ENCODE measurements at regions not wholly inside any gene's neighbourhood (a gene's known extent, or its start where the extent isn't known, plus 50 kb on each side); places are given as distances from the start of the nearest gene placed in this dataset.

- no peaks in the 10 kb centered on the region for H3K4me1 ChIP-seq (ENCODE audit: insufficient read depth)
- H3K79me2 ChIP-seq (ENCODE audit: insufficient read depth): no peaks in the 10 kb centered on the region
- no peaks in the 10 kb centered on the region for H3F3A ChIP-seq (ENCODE audit: insufficient read depth)
- no peaks in the 10 kb centered on the region for H3K9me2 ChIP-seq (ENCODE audit: insufficient read depth)
- H3K4me2 ChIP-seq (ENCODE audit: unreplicated experiment): no peak overlapping the region
- no peak overlapping the region for H3K4me3 ChIP-seq
- no peaks in the 10 kb centered on the region for H3K27me3 ChIP-seq (replicated peaks; ENCODE audit: insufficient read depth)
- no peak for DNase-seq
- no peak for TF ChIP-seq EZH2 (IDR thresholded peaks at IDR 0.05; ENCODE audit: insufficient read depth, poor library complexity, severe bottlenecking)
- no peak for TF ChIP-seq EZH2phosphoT487 (IDR thresholded peaks at IDR 0.05; ENCODE audit: insufficient read depth, low read depth)
- no peaks in the 10 kb centered on the region for H3K9me3 ChIP-seq (ENCODE audit: low read depth)
- no peak overlapping the region for H3K27ac ChIP-seq
- H3K36me3 ChIP-seq (ENCODE audit: low read depth): no peaks in the 10 kb centered on the region
- no peak overlapping the region for H3K9ac ChIP-seq
- no peaks in the 10 kb centered on the region for H4K20me1 ChIP-seq (ENCODE audit: insufficient read depth)
- 65 to 68% methylated on average over 7 of the region's 7 CpGs for WGBS, 2 experiments (ENCODE audit: low coverage in 1 of 2, low lambda C conversion rate in 2 of 2, missing lambda C conversion rate in 2 of 2)
- no peak overlapping the region for H2AFZ ChIP-seq
- in situ Hi-C loops (cut with MboI): no loop called here
These were observed 289.5 kb upstream of the CDYL start for GRCh38 chr6:4486568-4487315.

- no peaks in the 10 kb centered on the region for H3F3A ChIP-seq (ENCODE audit: insufficient read depth)
- in situ Hi-C loops (cut with MboI): no loop called here
- H3K27me3 ChIP-seq (replicated peaks; ENCODE audit: insufficient read depth): no peaks in the 10 kb centered on the region
- H3K9me3 ChIP-seq (ENCODE audit: low read depth): no peaks in the 10 kb centered on the region
- TF ChIP-seq EZH2 (IDR thresholded peaks at IDR 0.05; ENCODE audit: insufficient read depth, poor library complexity, severe bottlenecking) (no peak), EZH2phosphoT487 (IDR thresholded peaks at IDR 0.05; ENCODE audit: insufficient read depth, low read depth) (no peak)
- no peak overlapping the region for H2AFZ ChIP-seq
- no peak overlapping the region for H3K4me3 ChIP-seq
- H3K4me2 ChIP-seq (ENCODE audit: unreplicated experiment): no peak overlapping the region
- 56 to 60% methylated on average over 5 of the region's 5 CpGs for WGBS, 2 experiments (ENCODE audit: low coverage in 1 of 2, low lambda C conversion rate in 2 of 2, missing lambda C conversion rate in 2 of 2)
- DNase-seq: no peak
- no peaks in the 10 kb centered on the region for H3K9me2 ChIP-seq (ENCODE audit: insufficient read depth)
- H3K4me1 ChIP-seq (ENCODE audit: insufficient read depth): no peaks in the 10 kb centered on the region
- no peaks in the 10 kb centered on the region for H3K79me2 ChIP-seq (ENCODE audit: insufficient read depth)
- H3K36me3 ChIP-seq (ENCODE audit: low read depth): no peaks in the 10 kb centered on the region
- no peak overlapping the region for H3K27ac ChIP-seq
- H4K20me1 ChIP-seq (ENCODE audit: insufficient read depth): no peaks in the 10 kb centered on the region
- no peak overlapping the region for H3K9ac ChIP-seq
These were observed 290.5 kb upstream of the CDYL start for GRCh38 chr6:4485735-4486134.

- Histone ChIP-seq H3K9me2 (ENCODE audit: insufficient read depth) (no peaks in the 10 kb centered on the region), H3F3A (ENCODE audit: insufficient read depth) (no peaks in the 10 kb centered on the region), H3K27me3 (replicated peaks; ENCODE audit: insufficient read depth) (no peaks in the 10 kb centered on the region), H3K79me2 (ENCODE audit: insufficient read depth) (no peaks in the 10 kb centered on the region), H3K4me3 (no peak overlapping the region), H3K36me3 (ENCODE audit: low read depth) (no peaks in the 10 kb centered on the region), H3K9me3 (ENCODE audit: low read depth) (no peaks in the 10 kb centered on the region), H3K9ac (no peak overlapping the region), H2AFZ (no peak overlapping the region), H3K4me1 (ENCODE audit: insufficient read depth) (no peaks in the 10 kb centered on the region), H3K27ac (no peak overlapping the region), H3K4me2 (ENCODE audit: unreplicated experiment) (no peak overlapping the region), H4K20me1 (ENCODE audit: insufficient read depth) (no peaks in the 10 kb centered on the region)
- TF ChIP-seq EZH2phosphoT487 (IDR thresholded peaks at IDR 0.05; ENCODE audit: insufficient read depth, low read depth) (no peak), EZH2 (IDR thresholded peaks at IDR 0.05; ENCODE audit: insufficient read depth, poor library complexity, severe bottlenecking) (no peak)
- no peak for DNase-seq
- 90 to 92% methylated on average over 17 to 29 of the region's 29 CpGs for WGBS, 2 experiments (ENCODE audit: low coverage in 1 of 2, low lambda C conversion rate in 2 of 2, missing lambda C conversion rate in 2 of 2)
- in situ Hi-C loops (cut with MboI): no loop called here
These were observed 293.7 kb upstream of the CDYL start for GRCh38 chr6:4482461-4482860.

GRCh38 chr6:4480788-4481735, 295.1 kb upstream of the CDYL start:
- Histone ChIP-seq H3K4me3 (no peak overlapping the region), H3K9me3 (ENCODE audit: low read depth) (no peaks in the 10 kb centered on the region), H3K27ac (no peak overlapping the region), H3K9me2 (ENCODE audit: insufficient read depth) (no peaks in the 10 kb centered on the region), H3K27me3 (replicated peaks; ENCODE audit: insufficient read depth) (no peaks in the 10 kb centered on the region), H4K20me1 (ENCODE audit: insufficient read depth) (no peaks in the 10 kb centered on the region), H3K79me2 (ENCODE audit: insufficient read depth) (no peaks in the 10 kb centered on the region), H3K4me2 (ENCODE audit: unreplicated experiment) (no peak overlapping the region), H3K9ac (no peak overlapping the region), H2AFZ (no peak overlapping the region), H3K4me1 (ENCODE audit: insufficient read depth) (no peaks in the 10 kb centered on the region), H3K36me3 (ENCODE audit: low read depth) (no peaks in the 10 kb centered on the region), H3F3A (ENCODE audit: insufficient read depth) (no peaks in the 10 kb centered on the region)
- in situ Hi-C loops (cut with MboI): no loop called here
- TF ChIP-seq EZH2 (IDR thresholded peaks at IDR 0.05; ENCODE audit: insufficient read depth, poor library complexity, severe bottlenecking): no peak
- TF ChIP-seq EZH2phosphoT487 (IDR thresholded peaks at IDR 0.05; ENCODE audit: insufficient read depth, low read depth): no peak
- 64 to 65% methylated on average over 10 of the region's 10 CpGs for WGBS, 2 experiments (ENCODE audit: low coverage in 1 of 2, low lambda C conversion rate in 2 of 2, missing lambda C conversion rate in 2 of 2)
- no peak for DNase-seq

Data from GM23248 (cell line).